GM12891 (cell line): ENCODE measurements at regions not wholly inside any gene's neighbourhood (a gene's known extent, or its start where the extent isn't known, plus 50 kb on each side); places are given as distances from the start of the nearest gene placed in this dataset.

ENCODE experiments used
- PAX5 ChIP-seq: IDR thresholded peaks from 2 replicates; pipeline ENCODE4 v1.6.1; 2011; ENCODE audit warnings: low read length, moderate library complexity, mild to moderate bottlenecking; ENCODE audit not compliant: insufficient read depth, severe bottlenecking
- POLR2A ChIP-seq: IDR thresholded peaks from 2 replicates; pipeline ENCODE4 v1.6.1; 2011; ENCODE audit warnings: low read depth, low read length, control low read depth
- POLR2AphosphoS5 ChIP-seq: IDR thresholded peaks from 2 replicates; pipeline ENCODE4 v1.6.1; 2011; ENCODE audit warnings: low read depth, low read length, control low read depth
- POU2F2 ChIP-seq: IDR thresholded peaks from 2 replicates; pipeline ENCODE4 v1.6.1; 2011; ENCODE audit warnings: low read depth, mild to moderate bottlenecking, control low read depth, low read length, moderate library complexity
- SPI1 ChIP-seq: IDR thresholded peaks from 2 replicates; pipeline ENCODE4 v1.6.1; 2011; ENCODE audit warnings: low read depth, low read length, control low read depth
- TAF1 ChIP-seq: IDR thresholded peaks from 2 replicates; pipeline ENCODE4 v1.6.1; 2011; ENCODE audit warnings: low read depth, low read length, control low read depth

DNA sequence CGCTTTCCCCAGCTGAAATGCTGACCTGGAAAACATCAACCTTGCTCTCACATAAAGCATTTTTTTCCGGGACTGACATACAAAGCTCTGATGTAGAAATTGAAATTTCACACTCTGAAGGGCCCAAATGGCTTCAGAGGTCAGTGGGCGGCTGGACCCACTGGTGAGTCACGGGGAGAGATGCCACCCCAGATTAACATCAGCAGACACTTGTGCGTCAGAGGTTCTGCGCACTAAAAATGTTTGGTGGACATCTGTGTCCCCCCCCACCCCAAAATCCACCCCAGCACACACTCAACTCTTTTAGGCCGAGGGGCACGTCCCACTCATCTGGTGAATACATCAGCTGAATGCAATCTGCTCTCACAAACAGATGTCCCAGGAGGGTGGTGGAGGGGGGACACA, 208.9 kb downstream of the ASB1 start:
- TF ChIP-seq POLR2A (no peak), POLR2AphosphoS5 (no peak), PAX5 (no peak), TAF1 (no peak), SPI1 (no peak), POU2F2 (no peak)
